H1 (cell line): ENCODE measurements at regions not wholly inside any gene's neighbourhood (a gene's known extent, or its start where the extent isn't known, plus 50 kb on each side); places are given as distances from the start of the nearest gene placed in this dataset.

Source experiments
- ATF3 ChIP-seq: IDR thresholded peaks from 2 replicates; pipeline ENCODE4 v1.6.1; 2011; ENCODE audit warnings: low read depth, mild to moderate bottlenecking, low read length; ENCODE audit not compliant: insufficient read depth
- CTCF ChIP-seq, 3 experiments: IDR thresholded peaks; 1 replicate in 2 of 3; 2 replicates in 1 of 3; pipeline versions ENCODE4 v1.5.1 to v1.6.1; 2011; ENCODE audit warnings: low read length in 3 of 3, mild to moderate bottlenecking in 3 of 3, inconsistent platforms in 2 of 3, low read depth in 1 of 3, moderate library complexity in 1 of 3; ENCODE audit not compliant: insufficient read depth in 1 of 3; ENCODE audit errors: control extremely low read depth in 1 of 3
- EZH2 ChIP-seq: fragments of 200-600 bp; sonication (generic); IDR thresholded peaks from 2 replicates; pipeline ENCODE4 v1.7.1; 2012; ENCODE audit warnings: low read depth, mild to moderate bottlenecking, moderate library complexity, low read length, inconsistent platforms; ENCODE audit not compliant: severe bottlenecking
- KDM1A ChIP-seq: fragments of 200-600, 300-600 bp; sonication (generic); IDR thresholded peaks from 2 replicates; pipeline ENCODE4 v1.7.1; 2016; ENCODE audit warnings: mild to moderate bottlenecking, low read length, borderline replicate concordance
- NANOG ChIP-seq: IDR thresholded peaks from 2 replicates; pipeline ENCODE4 v1.6.1; 2011; ENCODE audit warnings: low read length, low read depth, mild to moderate bottlenecking, inconsistent platforms; ENCODE audit not compliant: insufficient read depth, poor library complexity, severe bottlenecking
- RXRA ChIP-seq: IDR thresholded peaks from 2 replicates; pipeline ENCODE4 v1.6.1; 2011; ENCODE audit warnings: low read depth, mild to moderate bottlenecking, low read length, moderate library complexity; ENCODE audit not compliant: insufficient read depth
- ZNF274 ChIP-seq: IDR thresholded peaks from 2 replicates; pipeline ENCODE4 v1.7.0; 2012; ENCODE audit warnings: low read length, borderline replicate concordance; ENCODE audit errors: extremely low read depth

DNA sequence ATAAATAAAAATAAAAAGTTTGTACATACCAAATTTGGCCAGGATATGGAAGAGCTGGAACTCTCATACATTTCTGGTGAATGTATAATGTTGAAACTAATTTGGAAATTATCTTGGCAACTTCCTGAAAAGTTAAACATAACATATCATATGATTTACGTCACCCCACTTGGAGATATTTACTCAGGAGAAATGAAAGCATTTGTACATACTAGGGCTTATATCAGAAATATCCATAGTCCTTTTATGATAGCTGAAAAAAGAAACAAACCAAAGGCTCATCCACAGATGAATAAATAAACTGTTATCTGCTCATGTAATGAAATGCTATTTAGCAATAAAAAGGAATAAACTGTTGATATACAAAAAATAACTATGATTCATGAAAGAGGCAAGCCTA lies 318.2 kb upstream of the NRXN1 start:
- no peak for TF ChIP-seq CTCF (IDR thresholded peaks at IDR 0.05; ENCODE audit: control extremely low read depth in 1 of 3, insufficient read depth in 1 of 3, low read depth in 1 of 3, low read length in 3 of 3)
- TF ChIP-seq RXRA, result no peak
- TF ChIP-seq EZH2, result no peak
- TF ChIP-seq ATF3, result no peak
- TF ChIP-seq ZNF274, result no peak
- TF ChIP-seq NANOG, result no peak
- no peak for TF ChIP-seq KDM1A
